ENCODE measurements at regions not wholly inside any gene's neighbourhood (a gene's known extent, or its start where the extent isn't known, plus 50 kb on each side); places are given as distances from the start of the nearest gene placed in this dataset.
"Not testable (repeated sequence)": the region's sequence is repeated elsewhere in the genome, so short reads cannot be mapped to it uniquely, and the experiment has no call there.

DNA sequence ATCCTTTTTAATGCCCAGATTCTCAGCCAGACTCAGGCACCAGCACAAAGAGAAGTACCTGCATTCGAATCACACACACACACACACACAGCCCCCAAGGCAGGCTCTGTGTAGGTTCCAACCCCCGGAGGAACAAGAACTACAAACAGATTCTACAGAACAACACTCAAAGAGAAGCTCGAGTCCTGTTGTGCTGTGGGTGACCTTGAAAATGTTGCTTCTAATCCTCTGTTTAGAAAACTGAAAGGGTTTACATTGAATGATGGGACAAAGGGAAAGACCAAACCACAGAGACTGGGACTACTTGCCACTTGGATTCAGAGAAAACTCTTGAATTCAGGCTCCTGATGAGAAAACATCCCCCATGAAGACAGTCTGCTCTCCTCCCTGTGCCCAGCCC is 568.8 kb upstream of the C16orf82 start:
- TF ChIP-seq, protein P1, sequence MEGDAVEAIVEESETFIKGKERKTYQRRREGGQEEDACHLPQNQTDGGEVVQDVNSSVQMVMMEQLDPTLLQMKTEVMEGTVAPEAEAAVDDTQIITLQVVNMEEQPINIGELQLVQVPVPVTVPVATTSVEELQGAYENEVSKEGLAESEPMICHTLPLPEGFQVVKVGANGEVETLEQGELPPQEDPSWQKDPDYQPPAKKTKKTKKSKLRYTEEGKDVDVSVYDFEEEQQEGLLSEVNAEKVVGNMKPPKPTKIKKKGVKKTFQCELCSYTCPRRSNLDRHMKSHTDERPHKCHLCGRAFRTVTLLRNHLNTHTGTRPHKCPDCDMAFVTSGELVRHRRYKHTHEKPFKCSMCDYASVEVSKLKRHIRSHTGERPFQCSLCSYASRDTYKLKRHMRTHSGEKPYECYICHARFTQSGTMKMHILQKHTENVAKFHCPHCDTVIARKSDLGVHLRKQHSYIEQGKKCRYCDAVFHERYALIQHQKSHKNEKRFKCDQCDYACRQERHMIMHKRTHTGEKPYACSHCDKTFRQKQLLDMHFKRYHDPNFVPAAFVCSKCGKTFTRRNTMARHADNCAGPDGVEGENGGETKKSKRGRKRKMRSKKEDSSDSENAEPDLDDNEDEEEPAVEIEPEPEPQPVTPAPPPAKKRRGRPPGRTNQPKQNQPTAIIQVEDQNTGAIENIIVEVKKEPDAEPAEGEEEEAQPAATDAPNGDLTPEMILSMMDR (IDR thresholded peaks at IDR 0.05) = no peak
- Histone ChIP-seq H3K4me1 (no peaks in the 10 kb centered on the region), H3K27ac (no peak overlapping the region), H3K9me3 (no peaks in the 10 kb centered on the region), H3K36me3 (no peaks in the 10 kb centered on the region), H3K4me3 (no peak overlapping the region), H3K27me3 (no peaks in the 10 kb centered on the region), H3K9ac (ENCODE audit: low read depth in 2 of 2, low read length in 2 of 2) (no peak overlapping the region)
- DNase-seq = no peak
- intact Hi-C loops (cut with DNase I) = no loop called here

GRCh38 chr16:26500326-26500725 is 566.4 kb upstream of the C16orf82 start:
- no peaks in the 10 kb centered on the region for H3K27me3 ChIP-seq
- no peak for DNase-seq
- no peak overlapping the region for H3K27ac ChIP-seq
- no peak overlapping the region for H3K9ac ChIP-seq (ENCODE audit: low read depth in 2 of 2, low read length in 2 of 2)
- H3K36me3 ChIP-seq = no peaks in the 10 kb centered on the region
- intact Hi-C loops (cut with DNase I) = no loop called here
- no peaks in the 10 kb centered on the region for H3K4me1 ChIP-seq
- no peaks in the 10 kb centered on the region for H3K9me3 ChIP-seq
- TF ChIP-seq, protein P1 (IDR thresholded peaks at IDR 0.05) = no peak
- no peak overlapping the region for H3K4me3 ChIP-seq

- no peaks in the 10 kb centered on the region for H3K27me3 ChIP-seq
- no peaks in the 10 kb centered on the region for H3K4me1 ChIP-seq
- H3K36me3 ChIP-seq = no peaks in the 10 kb centered on the region
- H3K27ac ChIP-seq = no peak overlapping the region
- DNase-seq = no peak
- intact Hi-C loops (cut with DNase I) = no loop called here
- no peaks in the 10 kb centered on the region for H3K9me3 ChIP-seq
- no peak overlapping the region for H3K4me3 ChIP-seq
- TF ChIP-seq, protein P1 (IDR thresholded peaks at IDR 0.05) = no peak
- H3K9ac ChIP-seq (ENCODE audit: low read depth in 2 of 2, low read length in 2 of 2) = no peak overlapping the region
These were observed 561.2 kb upstream of the C16orf82 start for GRCh38 chr16:26505496-26505895.

- H3K36me3 ChIP-seq; DNase-seq; H3K9ac ChIP-seq (ENCODE audit: low read depth in 2 of 2, low read length in 2 of 2); H3K4me1 ChIP-seq; H3K4me3 ChIP-seq; H3K9me3 ChIP-seq; H3K27me3 ChIP-seq; H3K27ac ChIP-seq; intact Hi-C loops (cut with DNase I): not testable (repeated sequence)
These were observed 557.8 kb upstream of the C16orf82 start for GRCh38 chr16:26508946-26509345.

DNA sequence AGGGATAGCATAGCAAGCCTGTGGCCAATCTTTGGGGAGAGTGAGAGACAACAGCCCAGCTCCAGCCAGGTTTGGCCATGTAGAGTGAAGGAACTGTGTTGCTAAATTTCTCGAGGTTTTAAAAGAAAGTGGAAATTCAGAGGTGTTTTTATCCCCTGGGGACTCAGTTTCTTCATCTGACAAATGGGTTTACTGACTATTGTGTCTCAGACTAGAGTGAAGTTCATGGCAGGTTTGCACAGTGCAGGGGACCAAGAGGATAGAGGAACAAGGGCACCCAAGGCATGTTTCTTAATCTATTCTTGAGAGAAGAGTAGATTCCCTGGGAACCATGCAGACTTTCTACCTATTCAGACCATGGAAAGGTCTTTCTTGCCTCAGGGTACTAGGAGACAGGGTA is 555.8 kb upstream of the C16orf82 start:
- Histone ChIP-seq H3K9ac (ENCODE audit: low read depth in 2 of 2, low read length in 2 of 2) (no peak overlapping the region), H3K36me3 (no peaks in the 10 kb centered on the region), H3K4me3 (no peak overlapping the region), H3K9me3 (no peaks in the 10 kb centered on the region), H3K27me3 (no peaks in the 10 kb centered on the region), H3K4me1 (no peaks in the 10 kb centered on the region), H3K27ac (no peak overlapping the region)
- TF ChIP-seq, protein P1 (IDR thresholded peaks at IDR 0.05) = no peak
- DNase-seq = no peak
- intact Hi-C loops (cut with DNase I) = no loop called here

DNA sequence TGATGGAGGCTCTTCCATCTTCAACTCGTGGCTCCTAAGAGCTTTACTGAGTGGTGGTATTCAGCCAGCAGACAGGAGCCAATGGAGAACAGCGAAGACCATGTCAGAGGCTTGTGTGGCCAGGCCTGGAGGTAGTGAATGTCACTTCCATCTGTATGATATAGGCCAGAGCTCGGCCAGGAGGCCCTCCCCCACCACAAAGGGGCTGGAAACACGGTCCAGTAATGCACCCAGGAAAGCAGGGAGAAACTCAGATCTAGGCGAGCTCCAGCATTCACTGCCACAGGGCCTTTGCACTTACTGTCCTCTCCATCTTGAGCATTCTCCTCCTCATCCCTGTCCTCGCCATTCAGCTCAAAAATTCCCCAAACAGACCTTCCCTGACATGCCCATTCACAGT is 555.3 kb upstream of the C16orf82 start:
- Histone ChIP-seq H3K27ac (no peak overlapping the region), H3K36me3 (no peaks in the 10 kb centered on the region), H3K4me1 (no peaks in the 10 kb centered on the region), H3K27me3 (no peaks in the 10 kb centered on the region), H3K9me3 (no peaks in the 10 kb centered on the region), H3K4me3 (no peak overlapping the region), H3K9ac (ENCODE audit: low read depth in 2 of 2, low read length in 2 of 2) (no peak overlapping the region)
- intact Hi-C loops (cut with DNase I) = no loop called here
- DNase-seq = no peak
- TF ChIP-seq, protein P1 (IDR thresholded peaks at IDR 0.05) = no peak
